H1 (cell line): ENCODE measurements at regions not wholly inside any gene's neighbourhood (a gene's known extent, or its start where the extent isn't known, plus 50 kb on each side); places are given as distances from the start of the nearest gene placed in this dataset.

Experiments
- CHD7 ChIP-seq: fragments of 300-600 bp; sonication (generic); IDR thresholded peaks from 2 replicates; pipeline ENCODE4 v1.7.1; 2012; ENCODE audit warnings: low read length, moderate library complexity, mild to moderate bottlenecking, inconsistent platforms; ENCODE audit not compliant: insufficient replicate concordance
- E2F6 ChIP-seq: IDR thresholded peaks from 2 replicates; pipeline ENCODE4 v1.6.1; 2012; ENCODE audit warnings: inconsistent platforms
- EP300 ChIP-seq, 2 experiments: IDR thresholded peaks; 1 replicate in 1 of 2; 2 replicates in 1 of 2; pipeline ENCODE4 v1.6.1; 2011 to 2012; ENCODE audit warnings: low read depth in 2 of 2, low read length in 2 of 2, mild to moderate bottlenecking in 2 of 2, borderline replicate concordance in 1 of 2, inconsistent platforms in 1 of 2, moderate library complexity in 1 of 2
- GABPA ChIP-seq: IDR thresholded peaks from 2 replicates; pipeline ENCODE4 v1.6.1; 2011; ENCODE audit warnings: mild to moderate bottlenecking, low read length, moderate library complexity, borderline replicate concordance; ENCODE audit not compliant: insufficient read depth
- GTF2F1 ChIP-seq: IDR thresholded peaks from 2 replicates; pipeline ENCODE4 v1.6.1; 2012; ENCODE audit warnings: low read depth, low read length, improper control_type of control experiment, borderline replicate concordance
- HDAC2 ChIP-seq, 2 experiments: fragments of 300-600 bp in 1 of 2; sonication (generic) in 1 of 2; IDR thresholded peaks; 2 replicates each; pipeline ENCODE4 v1.6.1; 2011 to 2012; ENCODE audit warnings: low read depth in 2 of 2, low read length in 2 of 2, mild to moderate bottlenecking in 2 of 2, moderate library complexity in 2 of 2, borderline replicate concordance in 1 of 2, inconsistent platforms in 1 of 2
- HDAC6 ChIP-seq: IDR thresholded peaks from one replicate; pipeline ENCODE4 v1.7.1; 2012; ENCODE audit warnings: low read depth, mild to moderate bottlenecking, inconsistent platforms, low read length, moderate library complexity
- JUN ChIP-seq: IDR thresholded peaks from 2 replicates; pipeline ENCODE4 v1.6.1; 2011; ENCODE audit warnings: low read depth, mild to moderate bottlenecking, improper control_type of control experiment, low read length
- POLR2AphosphoS5 ChIP-seq: IDR thresholded peaks from 2 replicates; pipeline ENCODE4 v1.6.1; 2011; ENCODE audit warnings: low read depth, low read length
- RFX5 ChIP-seq: IDR thresholded peaks from 2 replicates; pipeline ENCODE4 v1.6.1; 2011; ENCODE audit warnings: low read depth, low read length, improper control_type of control experiment, borderline replicate concordance
- ZNF274 ChIP-seq: IDR thresholded peaks from 2 replicates; pipeline ENCODE4 v1.7.0; 2012; ENCODE audit warnings: low read length, borderline replicate concordance; ENCODE audit errors: extremely low read depth

DNA sequence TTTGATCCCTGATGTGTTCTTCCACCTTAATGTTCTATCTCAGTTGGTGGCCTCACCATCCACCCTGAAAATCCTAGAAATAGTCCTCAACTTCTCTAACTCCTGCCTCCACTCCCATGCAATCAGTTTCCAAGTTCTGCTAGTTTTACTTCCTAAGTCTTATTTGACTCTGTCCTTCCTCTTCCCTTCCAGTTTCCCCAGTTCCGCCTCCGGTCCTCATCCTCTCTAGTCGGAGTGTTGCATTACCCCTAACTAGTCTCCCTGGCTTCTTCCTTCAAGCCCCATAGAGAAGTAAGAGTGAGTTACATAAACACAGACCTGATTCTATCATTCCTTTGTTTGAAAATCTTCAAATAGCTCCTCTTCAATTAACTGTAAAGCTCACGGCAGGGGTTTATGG lies 236.5 kb downstream of the GXYLT1 start (continued):
- TF ChIP-seq CHD7, result no peak
- no peak for TF ChIP-seq POLR2AphosphoS5
- no peak for TF ChIP-seq ZNF274
- TF ChIP-seq EP300 (IDR thresholded peaks at IDR 0.05; ENCODE audit: borderline replicate concordance in 1 of 2, low read depth in 2 of 2, low read length in 2 of 2), result no peak
- no peak for TF ChIP-seq E2F6
- no peak for TF ChIP-seq GABPA
- no peak for TF ChIP-seq HDAC6
- no peak for TF ChIP-seq GTF2F1
- TF ChIP-seq JUN, result no peak
- no peak for TF ChIP-seq RFX5
- no peak for TF ChIP-seq HDAC2 (IDR thresholded peaks at IDR 0.05; ENCODE audit: borderline replicate concordance in 1 of 2, low read depth in 2 of 2, low read length in 2 of 2)
